ENCODE measurements at regions not wholly inside any gene's neighbourhood (a gene's known extent, or its start where the extent isn't known, plus 50 kb on each side); places are given as distances from the start of the nearest gene placed in this dataset.

- TF ChIP-seq CTCF (IDR thresholded peaks at IDR 0.05; ENCODE audit: low read depth, low read length): no peak
- TF ChIP-seq MAX (IDR thresholded peaks at IDR 0.05; ENCODE audit: low read depth, low read length): no peak
- no peak for TF ChIP-seq POLR2A (IDR thresholded peaks at IDR 0.05; ENCODE audit: extremely low read depth, insufficient read length)
Observed at GRCh38 chr7:121484089-121484763, 88.1 kb upstream of the FAM3C start.
